K562 (cell line): ENCODE measurements at regions not wholly inside any gene's neighbourhood (a gene's known extent, or its start where the extent isn't known, plus 50 kb on each side); places are given as distances from the start of the nearest gene placed in this dataset.

Source experiments
- C11orf30 ChIP-seq: fragments of 450-650 bp; IDR thresholded peaks from 2 replicates; pipeline ENCODE4 v1.6.1; 2016; ENCODE audit warnings: low read depth, mild to moderate bottlenecking
- HDAC3 ChIP-seq: fragments of 450-650 bp; IDR thresholded peaks from 2 replicates; pipeline ENCODE4 v1.6.1; 2018; ENCODE audit warnings: borderline replicate concordance, mild to moderate bottlenecking, moderate library complexity; ENCODE audit not compliant: partially characterized antibody
- KHSRP ChIP-seq: fragments of 450-650 bp; IDR thresholded peaks from 2 replicates; pipeline ENCODE4 v1.6.1; 2017
- MAFF ChIP-seq: IDR thresholded peaks from 2 replicates; pipeline ENCODE4 v1.6.1; 2012; ENCODE audit warnings: low read length, improper control_type of control experiment
- MED1 ChIP-seq: sonication (generic); formaldehyde crosslinking; IDR thresholded peaks from 2 replicates; pipeline ENCODE4 v1.8.1; 2023; ENCODE audit warnings: missing genetic modification reagents, borderline replicate concordance
- MNT ChIP-seq, 2 experiments: fragments of 450-650 bp; conservative IDR thresholded peaks; 2 replicates each; pipeline ENCODE4 v1.6.1; 2017; ENCODE audit warnings: mild to moderate bottlenecking in 2 of 2, moderate library complexity in 2 of 2
- NR0B1 ChIP-seq: fragments of 450-650 bp; IDR thresholded peaks from one replicate; pipeline ENCODE4 v1.6.1; 2018; ENCODE audit warnings: mild to moderate bottlenecking, moderate library complexity; ENCODE audit not compliant: partially characterized antibody
- PHF8 ChIP-seq: fragments of 200-600 bp; sonication (generic); IDR thresholded peaks from 2 replicates; pipeline ENCODE4 v1.6.1; 2012; ENCODE audit warnings: mixed run types, mild to moderate bottlenecking, inconsistent platforms, low read length, moderate library complexity, borderline replicate concordance
- RBM22 ChIP-seq: fragments of 200-400 bp; formaldehyde crosslinking; IDR thresholded peaks from 2 replicates; pipeline ENCODE4 v1.6.1; 2018; ENCODE audit warnings: low read length, low read depth; ENCODE audit not compliant: poor library complexity, severe bottlenecking
- STAG1 ChIP-seq: sonication (generic); formaldehyde crosslinking; IDR thresholded peaks from 2 replicates; pipeline ENCODE4 v1.5.0; 2020; ENCODE audit warnings: missing genetic modification reagents, borderline replicate concordance
- TARDBP ChIP-seq: fragments of 450-650 bp; IDR thresholded peaks from 2 replicates; pipeline ENCODE4 v1.6.1; 2016
- ZC3H8 ChIP-seq: fragments of 450-650 bp; IDR thresholded peaks from 2 replicates; pipeline ENCODE4 v1.6.1; 2017
- ZNF609 ChIP-seq: sonication (generic); formaldehyde crosslinking; IDR thresholded peaks from 2 replicates; pipeline ENCODE4 v1.8.1; 2023; ENCODE audit warnings: missing genetic modification reagents, mild to moderate bottlenecking, borderline replicate concordance
- TF ChIP-seq, protein P1 (sequence below): sonication (generic); formaldehyde crosslinking; IDR thresholded peaks from 2 replicates; pipeline ENCODE4 v1.8.1; 2023; ENCODE audit warnings: mild to moderate bottlenecking, missing genetic modification reagents
- TF ChIP-seq, protein P2 (sequence below): fragments of 250-450 bp; sonication (Bioruptor Pico); IDR thresholded peaks from 2 replicates; pipeline ENCODE4 v1.5.0; 2021; ENCODE audit warnings: mild to moderate bottlenecking, borderline replicate concordance
- TF ChIP-seq, protein P3 (sequence below): sonication (generic); formaldehyde crosslinking; IDR thresholded peaks from 2 replicates; pipeline ENCODE4 v1.8.0; 2022; ENCODE audit warnings: mild to moderate bottlenecking, missing genetic modification reagents

- TF ChIP-seq PHF8 (no peak), STAG1 (CRISPR knock-in tag) (no peak), RBM22 (no peak), TARDBP (no peak), MED1 (CRISPR knock-in tag) (no peak), MAFF (peak; percentile 14; the same call in 1 of the 2 replicates), ZC3H8 (no peak), KHSRP (no peak), C11orf30 (peak; percentile 43; the same call in 1 of the 2 replicates), MNT (conservative IDR thresholded peaks at IDR 0.05) (no peak), ZNF609 (CRISPR knock-in tag) (no peak), NR0B1 (no peak), HDAC3 (no peak)
- TF ChIP-seq, protein P1, sequence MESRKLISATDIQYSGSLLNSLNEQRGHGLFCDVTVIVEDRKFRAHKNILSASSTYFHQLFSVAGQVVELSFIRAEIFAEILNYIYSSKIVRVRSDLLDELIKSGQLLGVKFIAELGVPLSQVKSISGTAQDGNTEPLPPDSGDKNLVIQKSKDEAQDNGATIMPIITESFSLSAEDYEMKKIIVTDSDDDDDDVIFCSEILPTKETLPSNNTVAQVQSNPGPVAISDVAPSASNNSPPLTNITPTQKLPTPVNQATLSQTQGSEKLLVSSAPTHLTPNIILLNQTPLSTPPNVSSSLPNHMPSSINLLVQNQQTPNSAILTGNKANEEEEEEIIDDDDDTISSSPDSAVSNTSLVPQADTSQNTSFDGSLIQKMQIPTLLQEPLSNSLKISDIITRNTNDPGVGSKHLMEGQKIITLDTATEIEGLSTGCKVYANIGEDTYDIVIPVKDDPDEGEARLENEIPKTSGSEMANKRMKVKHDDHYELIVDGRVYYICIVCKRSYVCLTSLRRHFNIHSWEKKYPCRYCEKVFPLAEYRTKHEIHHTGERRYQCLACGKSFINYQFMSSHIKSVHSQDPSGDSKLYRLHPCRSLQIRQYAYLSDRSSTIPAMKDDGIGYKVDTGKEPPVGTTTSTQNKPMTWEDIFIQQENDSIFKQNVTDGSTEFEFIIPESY (CRISPR knock-in tag), result no peak
- TF ChIP-seq, protein P2, sequence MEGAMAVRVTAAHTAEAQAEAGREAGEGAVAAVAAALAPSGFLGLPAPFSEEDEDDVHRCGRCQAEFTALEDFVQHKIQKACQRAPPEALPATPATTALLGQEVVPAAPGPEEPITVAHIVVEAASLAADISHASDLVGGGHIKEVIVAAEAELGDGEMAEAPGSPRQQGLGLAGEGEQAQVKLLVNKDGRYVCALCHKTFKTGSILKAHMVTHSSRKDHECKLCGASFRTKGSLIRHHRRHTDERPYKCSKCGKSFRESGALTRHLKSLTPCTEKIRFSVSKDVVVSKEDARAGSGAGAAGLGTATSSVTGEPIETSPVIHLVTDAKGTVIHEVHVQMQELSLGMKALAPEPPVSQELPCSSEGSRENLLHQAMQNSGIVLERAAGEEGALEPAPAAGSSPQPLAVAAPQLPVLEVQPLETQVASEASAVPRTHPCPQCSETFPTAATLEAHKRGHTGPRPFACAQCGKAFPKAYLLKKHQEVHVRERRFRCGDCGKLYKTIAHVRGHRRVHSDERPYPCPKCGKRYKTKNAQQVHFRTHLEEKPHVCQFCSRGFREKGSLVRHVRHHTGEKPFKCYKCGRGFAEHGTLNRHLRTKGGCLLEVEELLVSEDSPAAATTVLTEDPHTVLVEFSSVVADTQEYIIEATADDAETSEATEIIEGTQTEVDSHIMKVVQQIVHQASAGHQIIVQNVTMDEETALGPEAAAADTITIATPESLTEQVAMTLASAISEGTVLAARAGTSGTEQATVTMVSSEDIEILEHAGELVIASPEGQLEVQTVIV (CRISPR knock-in tag), result no peak
- TF ChIP-seq, protein P3, sequence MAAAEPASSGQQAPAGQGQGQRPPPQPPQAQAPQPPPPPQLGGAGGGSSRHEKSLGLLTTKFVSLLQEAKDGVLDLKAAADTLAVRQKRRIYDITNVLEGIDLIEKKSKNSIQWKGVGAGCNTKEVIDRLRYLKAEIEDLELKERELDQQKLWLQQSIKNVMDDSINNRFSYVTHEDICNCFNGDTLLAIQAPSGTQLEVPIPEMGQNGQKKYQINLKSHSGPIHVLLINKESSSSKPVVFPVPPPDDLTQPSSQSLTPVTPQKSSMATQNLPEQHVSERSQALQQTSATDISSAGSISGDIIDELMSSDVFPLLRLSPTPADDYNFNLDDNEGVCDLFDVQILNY (CRISPR knock-in tag), result no peak
Observed at GRCh38 chr4:123183308-123183707, 213.3 kb upstream of the SPRY1 start (continued).
